ENCODE measurements at regions not wholly inside any gene's neighbourhood (a gene's known extent, or its start where the extent isn't known, plus 50 kb on each side); places are given as distances from the start of the nearest gene placed in this dataset.

- Histone ChIP-seq H3K9me3 (ENCODE audit: control insufficient read depth in 1 of 2, low read length in 2 of 2) (no peaks in the 10 kb centered on the region), H3K4me1 (ENCODE audit: control insufficient read depth in 1 of 2, insufficient read depth in 2 of 2, low read length in 2 of 2) (no peaks in the 10 kb centered on the region), H3K36me3 (ENCODE audit: control insufficient read depth in 1 of 2, insufficient read depth in 2 of 2, low read length in 2 of 2) (no peaks in the 10 kb centered on the region), H3K27me3 (ENCODE audit: control insufficient read depth in 1 of 2, insufficient read depth in 2 of 2, low read length in 2 of 2) (peaks cover 0 to 2% of the 10 kb centered on the region in 2 donors), H3K4me3 (ENCODE audit: low read depth in 1 of 2, low read length in 2 of 2) (no peak overlapping the region), H3K27ac (ENCODE audit: low read depth, low read length) (no peak overlapping the region), H3K9ac (ENCODE audit: low read depth in 1 of 2, low read length in 2 of 2) (no peak overlapping the region)
Measured at GRCh38 chr19:31421856-31422255, 72.6 kb upstream of the TSHZ3 start.

- Histone ChIP-seq H3K4me3 (ENCODE audit: low read depth in 1 of 2, low read length in 2 of 2) (no peak overlapping the region), H3K9me3 (ENCODE audit: control insufficient read depth in 1 of 2, low read length in 2 of 2) (no peaks in the 10 kb centered on the region), H3K27me3 (ENCODE audit: control insufficient read depth in 1 of 2, insufficient read depth in 2 of 2, low read length in 2 of 2) (peaks cover 0 to 2% of the 10 kb centered on the region in 2 donors), H3K27ac (ENCODE audit: low read depth, low read length) (no peak overlapping the region), H3K4me1 (ENCODE audit: control insufficient read depth in 1 of 2, insufficient read depth in 2 of 2, low read length in 2 of 2) (no peaks in the 10 kb centered on the region), H3K36me3 (ENCODE audit: control insufficient read depth in 1 of 2, insufficient read depth in 2 of 2, low read length in 2 of 2) (no peaks in the 10 kb centered on the region), H3K9ac (ENCODE audit: low read depth in 1 of 2, low read length in 2 of 2) (no peak overlapping the region)
Measured at GRCh38 chr19:31423896-31424295, 74.7 kb upstream of the TSHZ3 start.

DNA sequence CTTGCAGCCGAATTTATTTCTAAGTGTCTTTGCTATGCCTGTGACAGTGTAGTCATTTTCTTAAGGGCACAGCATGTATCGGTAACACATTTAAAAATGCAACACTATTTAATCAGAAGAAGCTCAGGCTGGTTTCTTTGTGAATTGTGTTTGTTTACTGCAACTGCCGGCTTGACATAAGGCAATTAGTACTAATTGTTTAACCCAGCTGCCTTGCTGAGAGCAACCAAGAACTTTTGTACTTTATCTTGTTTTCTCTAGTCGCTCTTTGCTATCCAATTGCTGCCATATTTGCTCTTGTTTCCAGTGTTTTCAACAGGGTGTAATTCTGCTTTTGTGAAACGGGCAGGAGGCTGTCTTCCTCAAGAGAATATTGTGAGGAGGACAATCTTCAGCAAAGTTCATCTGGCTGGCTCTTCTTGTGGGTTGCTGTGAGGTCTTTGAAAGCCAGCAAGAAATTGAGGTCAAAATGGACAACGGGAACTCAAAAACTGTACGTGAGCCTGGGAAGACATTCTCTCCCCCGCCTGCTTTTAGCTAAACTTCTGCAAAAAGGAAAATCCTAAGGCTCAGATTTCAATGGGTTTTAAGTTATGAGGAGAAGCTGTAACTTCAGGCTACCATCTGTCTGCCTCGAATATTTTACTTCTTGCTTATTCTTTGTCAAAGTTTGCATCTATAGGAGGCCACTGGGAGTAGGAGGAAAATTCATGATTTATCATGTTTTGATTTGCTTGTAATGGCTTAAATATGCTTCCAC, 75.8 kb upstream of the TSHZ3 start:
- Histone ChIP-seq H3K27me3 (ENCODE audit: control insufficient read depth in 1 of 2, insufficient read depth in 2 of 2, low read length in 2 of 2) (peaks cover 0 to 2% of the 10 kb centered on the region in 2 donors), H3K9ac (ENCODE audit: low read depth in 1 of 2, low read length in 2 of 2) (no peak overlapping the region), H3K9me3 (ENCODE audit: control insufficient read depth in 1 of 2, low read length in 2 of 2) (no peaks in the 10 kb centered on the region), H3K4me1 (ENCODE audit: control insufficient read depth in 1 of 2, insufficient read depth in 2 of 2, low read length in 2 of 2) (no peaks in the 10 kb centered on the region), H3K4me3 (ENCODE audit: low read depth in 1 of 2, low read length in 2 of 2) (no peak overlapping the region), H3K27ac (ENCODE audit: low read depth, low read length) (no peak overlapping the region), H3K36me3 (ENCODE audit: control insufficient read depth in 1 of 2, insufficient read depth in 2 of 2, low read length in 2 of 2) (no peaks in the 10 kb centered on the region)

- Histone ChIP-seq H3K9me3 (ENCODE audit: control insufficient read depth in 1 of 2, low read length in 2 of 2) (no peaks in the 10 kb centered on the region), H3K27me3 (ENCODE audit: control insufficient read depth in 1 of 2, insufficient read depth in 2 of 2, low read length in 2 of 2) (peaks cover 0 to 2% of the 10 kb centered on the region in 2 donors), H3K4me3 (ENCODE audit: low read depth in 1 of 2, low read length in 2 of 2) (no peak overlapping the region), H3K36me3 (ENCODE audit: control insufficient read depth in 1 of 2, insufficient read depth in 2 of 2, low read length in 2 of 2) (no peaks in the 10 kb centered on the region), H3K9ac (ENCODE audit: low read depth in 1 of 2, low read length in 2 of 2) (no peak overlapping the region), H3K27ac (ENCODE audit: low read depth, low read length) (no peak overlapping the region), H3K4me1 (ENCODE audit: control insufficient read depth in 1 of 2, insufficient read depth in 2 of 2, low read length in 2 of 2) (no peaks in the 10 kb centered on the region)
Measured at GRCh38 chr19:31427857-31428256, 78.6 kb upstream of the TSHZ3 start.

DNA sequence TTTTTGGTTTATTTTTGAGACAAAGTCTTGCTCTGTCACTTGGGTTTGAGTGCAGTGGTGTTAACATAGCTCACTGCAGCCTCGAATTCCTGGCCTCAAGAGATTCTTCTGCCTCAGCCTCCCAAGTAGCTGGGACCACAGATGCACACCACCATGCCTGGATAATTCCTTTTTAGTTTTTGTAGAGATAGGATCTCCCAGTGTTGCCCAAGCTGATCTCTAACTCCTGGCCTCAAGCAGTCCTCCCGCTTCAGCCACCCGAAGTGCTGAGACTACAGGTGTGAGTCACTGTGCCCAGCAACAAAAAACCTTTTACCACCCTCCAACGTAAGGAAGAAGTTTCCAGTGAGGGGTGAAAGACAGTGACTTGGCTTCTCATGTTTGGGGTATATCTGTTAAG, 81.1 kb upstream of the TSHZ3 start:
- H3K4me1 ChIP-seq (ENCODE audit: control insufficient read depth in 1 of 2, insufficient read depth in 2 of 2, low read length in 2 of 2), result no peaks in the 10 kb centered on the region
- H3K27ac ChIP-seq (ENCODE audit: low read depth, low read length), result no peak overlapping the region
- H3K36me3 ChIP-seq (ENCODE audit: control insufficient read depth in 1 of 2, insufficient read depth in 2 of 2, low read length in 2 of 2), result no peaks in the 10 kb centered on the region
- no peaks in the 10 kb centered on the region for H3K9me3 ChIP-seq (ENCODE audit: control insufficient read depth in 1 of 2, low read length in 2 of 2)
- no peaks in the 10 kb centered on the region for H3K27me3 ChIP-seq (ENCODE audit: control insufficient read depth in 1 of 2, insufficient read depth in 2 of 2, low read length in 2 of 2)
- H3K9ac ChIP-seq (ENCODE audit: low read depth in 1 of 2, low read length in 2 of 2), result no peak overlapping the region
- H3K4me3 ChIP-seq (ENCODE audit: low read depth in 1 of 2, low read length in 2 of 2), result no peak overlapping the region

- Histone ChIP-seq H3K4me3 (ENCODE audit: low read depth in 1 of 2, low read length in 2 of 2) (no peak overlapping the region), H3K9ac (ENCODE audit: low read depth in 1 of 2, low read length in 2 of 2) (no peak overlapping the region), H3K27ac (ENCODE audit: low read depth, low read length) (no peak overlapping the region), H3K9me3 (ENCODE audit: control insufficient read depth in 1 of 2, low read length in 2 of 2) (no peaks in the 10 kb centered on the region), H3K27me3 (ENCODE audit: control insufficient read depth in 1 of 2, insufficient read depth in 2 of 2, low read length in 2 of 2) (no peaks in the 10 kb centered on the region), H3K4me1 (ENCODE audit: control insufficient read depth in 1 of 2, insufficient read depth in 2 of 2, low read length in 2 of 2) (no peaks in the 10 kb centered on the region), H3K36me3 (ENCODE audit: control insufficient read depth in 1 of 2, insufficient read depth in 2 of 2, low read length in 2 of 2) (no peaks in the 10 kb centered on the region)
Measured at GRCh38 chr19:31432201-31432810, 83.1 kb upstream of the TSHZ3 start.

- Histone ChIP-seq H3K27ac (ENCODE audit: low read depth, low read length) (no peak overlapping the region), H3K27me3 (ENCODE audit: control insufficient read depth in 1 of 2, insufficient read depth in 2 of 2, low read length in 2 of 2) (no peaks in the 10 kb centered on the region)
Measured at GRCh38 chr19:31436121-31436776, 87.0 kb upstream of the TSHZ3 start.

GRCh38 chr19:31438401-31439269, 89.4 kb upstream of the TSHZ3 start:
- no peaks in the 10 kb centered on the region for H3K4me1 ChIP-seq (ENCODE audit: control insufficient read depth in 1 of 2, insufficient read depth in 2 of 2, low read length in 2 of 2)
- H3K9me3 ChIP-seq (ENCODE audit: control insufficient read depth in 1 of 2, low read length in 2 of 2), result no peaks in the 10 kb centered on the region
- no peak overlapping the region for H3K9ac ChIP-seq (ENCODE audit: low read depth in 1 of 2, low read length in 2 of 2)
- H3K36me3 ChIP-seq (ENCODE audit: control insufficient read depth in 1 of 2, insufficient read depth in 2 of 2, low read length in 2 of 2), result no peaks in the 10 kb centered on the region
- H3K27me3 ChIP-seq (ENCODE audit: control insufficient read depth in 1 of 2, insufficient read depth in 2 of 2, low read length in 2 of 2), result no peaks in the 10 kb centered on the region
- H3K4me3 ChIP-seq (ENCODE audit: low read depth in 1 of 2, low read length in 2 of 2), result no peak overlapping the region
- no peak overlapping the region for H3K27ac ChIP-seq (ENCODE audit: low read depth, low read length)

More at GRCh38 chr19:31436121-31436776, 87.0 kb upstream of the TSHZ3 start:
- Histone ChIP-seq H3K36me3 (ENCODE audit: control insufficient read depth in 1 of 2, insufficient read depth in 2 of 2, low read length in 2 of 2) (no peaks in the 10 kb centered on the region), H3K4me3 (ENCODE audit: low read depth in 1 of 2, low read length in 2 of 2) (no peak overlapping the region), H3K9ac (ENCODE audit: low read depth in 1 of 2, low read length in 2 of 2) (no peak overlapping the region), H3K9me3 (ENCODE audit: control insufficient read depth in 1 of 2, low read length in 2 of 2) (no peaks in the 10 kb centered on the region), H3K4me1 (ENCODE audit: control insufficient read depth in 1 of 2, insufficient read depth in 2 of 2, low read length in 2 of 2) (no peaks in the 10 kb centered on the region)

DNA sequence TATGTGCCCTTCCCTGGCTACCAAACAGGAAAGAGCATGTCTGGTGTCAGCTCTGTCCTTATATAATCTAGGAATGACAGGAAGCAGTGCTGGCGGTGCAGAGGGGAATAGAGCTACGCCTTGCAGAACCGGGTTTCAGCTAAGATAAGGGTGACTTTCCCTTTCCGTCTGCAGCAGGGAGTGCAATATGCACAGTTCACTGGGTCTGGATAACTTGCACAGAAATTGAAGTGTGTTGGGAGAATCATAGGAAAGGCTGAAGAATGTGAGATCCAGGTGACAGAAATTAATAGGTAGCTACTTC, 90.0 kb upstream of the TSHZ3 start:
- Histone ChIP-seq H3K36me3 (ENCODE audit: control insufficient read depth in 1 of 2, insufficient read depth in 2 of 2, low read length in 2 of 2) (no peaks in the 10 kb centered on the region), H3K27me3 (ENCODE audit: control insufficient read depth in 1 of 2, insufficient read depth in 2 of 2, low read length in 2 of 2) (no peaks in the 10 kb centered on the region), H3K4me1 (ENCODE audit: control insufficient read depth in 1 of 2, insufficient read depth in 2 of 2, low read length in 2 of 2) (no peaks in the 10 kb centered on the region), H3K9ac (ENCODE audit: low read depth in 1 of 2, low read length in 2 of 2) (no peak overlapping the region), H3K9me3 (ENCODE audit: control insufficient read depth in 1 of 2, low read length in 2 of 2) (no peaks in the 10 kb centered on the region), H3K4me3 (ENCODE audit: low read depth in 1 of 2, low read length in 2 of 2) (no peak overlapping the region), H3K27ac (ENCODE audit: low read depth, low read length) (no peak overlapping the region)

GRCh38 chr19:31444931-31445330, 95.7 kb upstream of the TSHZ3 start:
- H3K4me1 ChIP-seq (ENCODE audit: control insufficient read depth in 1 of 2, insufficient read depth in 2 of 2, low read length in 2 of 2), result no peaks in the 10 kb centered on the region
- H3K27ac ChIP-seq (ENCODE audit: low read depth, low read length), result no peak overlapping the region
- no peaks in the 10 kb centered on the region for H3K36me3 ChIP-seq (ENCODE audit: control insufficient read depth in 1 of 2, insufficient read depth in 2 of 2, low read length in 2 of 2)
- peaks cover 0 to 12% of the 10 kb centered on the region in 2 donors for H3K9me3 ChIP-seq (ENCODE audit: control insufficient read depth in 1 of 2, low read length in 2 of 2)
- H3K9ac ChIP-seq (ENCODE audit: low read depth in 1 of 2, low read length in 2 of 2), result no peak overlapping the region
- no peaks in the 10 kb centered on the region for H3K27me3 ChIP-seq (ENCODE audit: control insufficient read depth in 1 of 2, insufficient read depth in 2 of 2, low read length in 2 of 2)
- no peak overlapping the region for H3K4me3 ChIP-seq (ENCODE audit: low read depth in 1 of 2, low read length in 2 of 2)

Measured in duodenal mucosa (tissue), 2 donors.